C4-2B (cell line): ENCODE measurements at regions not wholly inside any gene's neighbourhood (a gene's known extent, or its start where the extent isn't known, plus 50 kb on each side); places are given as distances from the start of the nearest gene placed in this dataset.
"Not testable (repeated sequence)": the region's sequence is repeated elsewhere in the genome, so short reads cannot be mapped to it uniquely, and the experiment has no call there.

ENCODE experiments used
- H3K27ac ChIP-seq: fragments of 450-650 bp; 2 replicates; pipeline ENCODE4 v1.5.1; 2017
- CTCF ChIP-seq: fragments of 450-650 bp; conservative IDR thresholded peaks from 2 replicates; pipeline ENCODE4 v1.5.1; 2017; ENCODE audit warnings: mild to moderate bottlenecking

GRCh38 chr10:47646686-47647273 is 116.6 kb downstream of the SYT15B start:
- not testable (repeated sequence) for H3K27ac ChIP-seq
- TF ChIP-seq CTCF, result peak; percentile 55

- H3K27ac ChIP-seq, result not testable (repeated sequence)
Measured at GRCh38 chr10:47626975-47627374, 103.5 kb upstream of the AGAP9 start.

- H3K27ac ChIP-seq, result not testable (repeated sequence)
Measured at GRCh38 chr10:47622719-47623118, 99.3 kb upstream of the AGAP9 start.

- TF ChIP-seq CTCF, result peak; percentile 11; the same call in 1 of the 2 replicates
- H3K27ac ChIP-seq, result not testable (repeated sequence)
Measured at GRCh38 chr10:47619300-47620012, 96.0 kb upstream of the AGAP9 start.

- not testable (repeated sequence) for H3K27ac ChIP-seq
Measured at GRCh38 chr10:47609311-47609710, 85.9 kb upstream of the AGAP9 start.

- H3K27ac ChIP-seq, result not testable (repeated sequence)
Measured at GRCh38 chr10:47605791-47606773, 82.6 kb upstream of the AGAP9 start.

- H3K27ac ChIP-seq, result not testable (repeated sequence)
Measured at GRCh38 chr10:47600604-47601003, 77.2 kb upstream of the AGAP9 start.

- not testable (repeated sequence) for H3K27ac ChIP-seq
Measured at GRCh38 chr10:47600127-47600526, 76.7 kb upstream of the AGAP9 start.

GRCh38 chr10:47599657-47600056 is 76.2 kb upstream of the AGAP9 start:
- not testable (repeated sequence) for H3K27ac ChIP-seq

- H3K27ac ChIP-seq, result not testable (repeated sequence)
Measured at GRCh38 chr10:47593805-47594204, 70.4 kb upstream of the AGAP9 start.

GRCh38 chr10:47593129-47593528 is 69.7 kb upstream of the AGAP9 start:
- not testable (repeated sequence) for H3K27ac ChIP-seq

- not testable (repeated sequence) for H3K27ac ChIP-seq
Measured at GRCh38 chr10:47590956-47591355, 67.5 kb upstream of the AGAP9 start.

GRCh38 chr10:47590534-47590933 is 67.1 kb upstream of the AGAP9 start:
- H3K27ac ChIP-seq, result not testable (repeated sequence)

- not testable (repeated sequence) for H3K27ac ChIP-seq
Measured at GRCh38 chr10:47582051-47582450, 58.6 kb upstream of the AGAP9 start.

GRCh38 chr10:47580063-47580462 is 56.6 kb upstream of the AGAP9 start:
- H3K27ac ChIP-seq, result not testable (repeated sequence)

GRCh38 chr10:47578547-47578946 is 55.1 kb upstream of the AGAP9 start:
- not testable (repeated sequence) for H3K27ac ChIP-seq
